ENCODE measurements at regions not wholly inside any gene's neighbourhood (a gene's known extent, or its start where the extent isn't known, plus 50 kb on each side); places are given as distances from the start of the nearest gene placed in this dataset.

DNA sequence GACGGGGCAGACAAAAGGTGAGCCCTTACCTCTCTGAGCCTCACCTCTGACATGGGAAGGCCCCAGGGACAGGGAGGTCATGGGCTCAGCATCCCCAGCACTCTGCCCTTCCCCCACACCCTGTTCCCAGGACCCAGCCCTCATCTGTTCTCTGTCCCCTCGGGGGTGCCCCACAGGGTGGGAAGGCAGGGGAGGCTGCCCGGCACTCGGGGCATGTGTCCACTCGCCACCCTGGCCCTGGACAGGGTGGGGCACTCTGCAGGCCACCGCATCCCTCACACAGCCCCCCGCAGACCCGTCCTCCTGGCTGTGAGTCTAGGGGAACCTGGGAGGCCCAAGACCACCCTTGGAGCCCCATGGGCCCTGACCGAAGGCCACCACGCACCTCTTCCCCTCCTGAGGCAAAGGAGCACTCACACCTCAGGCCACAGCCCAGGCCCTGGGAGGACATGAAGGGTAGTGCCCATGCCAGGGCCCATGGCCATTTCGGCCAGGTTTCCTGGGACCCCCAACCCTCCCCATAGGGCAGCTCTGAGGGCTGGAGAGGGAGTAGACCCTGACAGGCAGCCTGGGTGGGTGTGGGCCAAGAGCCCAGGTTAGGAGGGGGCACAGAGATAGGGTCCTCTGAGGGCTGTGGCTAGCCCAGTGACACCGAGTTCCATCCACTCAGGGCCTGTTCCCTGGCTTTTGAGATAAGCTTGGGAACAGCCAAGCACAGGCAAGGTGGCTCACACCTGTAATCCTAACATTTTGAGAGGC is 193.1 kb downstream of the IGLL1 start:
- Histone ChIP-seq H3K14ac (ENCODE audit: insufficient read depth, low read length) (no peak overlapping the region), H3K56ac (ENCODE audit: insufficient read length, low read depth, low read length) (no peak overlapping the region), H2BK12ac (ENCODE audit: insufficient read length, low read depth, low read length) (no peak overlapping the region), H3K27ac (ENCODE audit: insufficient read length, low read depth, low read length) (no peak overlapping the region), H2BK5ac (ENCODE audit: insufficient read length, low read length) (no peak overlapping the region), H3K79me2 (ENCODE audit: insufficient read depth, low read length) (no peaks in the 10 kb centered on the region), H3K79me1 (ENCODE audit: insufficient read depth, low read depth, low read length, poor library complexity, severe bottlenecking) (no peaks in the 10 kb centered on the region), H3K4me2 (ENCODE audit: insufficient read depth, insufficient read length, low read length) (no peak overlapping the region), H2AK5ac (ENCODE audit: insufficient read length, low read length) (no peak overlapping the region), H3K4me1 (ENCODE audit: insufficient read depth, low read length) (no peaks in the 10 kb centered on the region), H3T11ph (ENCODE audit: low read length) (no peak overlapping the region), H4K91ac (ENCODE audit: insufficient read length, low read depth, low read length) (no peak overlapping the region), H2BK120ac (ENCODE audit: low read depth, low read length, poor library complexity, severe bottlenecking) (no peak overlapping the region), H3K9me3 (ENCODE audit: control insufficient read depth, low read depth, low read length) (no peaks in the 10 kb centered on the region), H3K23ac (ENCODE audit: insufficient read length, low read depth, low read length) (no peak overlapping the region), H3K18ac (ENCODE audit: insufficient read length, low read depth, low read length) (no peak overlapping the region), H3K9ac (ENCODE audit: extremely low read depth, insufficient read length, low read length) (no peak overlapping the region), H3K23me2 (ENCODE audit: insufficient read length, low read depth, low read length, poor library complexity, severe bottlenecking) (no peaks in the 10 kb centered on the region), H4K5ac (ENCODE audit: insufficient read length, low read depth, low read length) (no peak overlapping the region), H4K20me1 (ENCODE audit: control insufficient read depth, insufficient read depth, insufficient read length) (no peaks in the 10 kb centered on the region), H2AFZ (ENCODE audit: low read length) (no peak overlapping the region), H4K8ac (replicated peaks; ENCODE audit: insufficient read length, low read depth, low read length) (no peak overlapping the region), H3K27me3 (ENCODE audit: insufficient read depth, low read length) (no peaks in the 10 kb centered on the region), H2BK15ac (ENCODE audit: low read depth, low read length) (no peak overlapping the region), H2BK20ac (ENCODE audit: low read depth, low read length, poor library complexity, severe bottlenecking) (no peak overlapping the region), H3K4ac (ENCODE audit: low read depth, low read length) (no peak overlapping the region)
- Mint-ChIP-seq H3K4me1 (peaks cover 9 to 17% of the 10 kb centered on the region in 2 experiments), H3K36me3 (ENCODE audit: insufficient read depth in 1 of 3, low read depth in 3 of 3) (no peaks in the 10 kb centered on the region), H3K4me3 (no peak overlapping the region), H3K9me3 (no peaks in the 10 kb centered on the region), H3K27me3 (ENCODE audit: low read depth) (peaks cover 58% of the 10 kb centered on the region), H3K27ac (no peak overlapping the region)
- TF ChIP-seq CTCF (conservative IDR thresholded peaks at IDR 0.05): no peak
- DNase-seq: no peak
- no CpG with 5 or more reads among the region's 12 CpGs for WGBS (ENCODE audit: extremely low coverage, insufficient read length, low lambda C conversion rate)

Measured in H9 (cell line).